Mesothelial cell of epicardium (in vitro differentiated cells): ENCODE measurements at regions not wholly inside any gene's neighbourhood (a gene's known extent, or its start where the extent isn't known, plus 50 kb on each side); places are given as distances from the start of the nearest gene placed in this dataset.

Experiments
- DNase-seq, 2 experiments: peaks; one replicate each; pipeline ENCODE4 v3.0.0; 2021; ENCODE audit warnings: low spot score in 2 of 2; ENCODE audit not compliant: unreplicated experiment in 2 of 2
- H3K27ac Mint-ChIP-seq: 2 replicates; pipeline ENCODE4 v1.8.0; 2021; ENCODE audit warnings: mixed read lengths
- H3K27me3 Mint-ChIP-seq: 2 replicates; pipeline ENCODE4 v1.8.0; 2021; ENCODE audit warnings: low read depth, mixed read lengths
- H3K36me3 Mint-ChIP-seq: 2 replicates; pipeline ENCODE4 v1.8.0; 2021; ENCODE audit warnings: mixed read lengths
- H3K4me1 Mint-ChIP-seq: 2 replicates; pipeline ENCODE4 v1.8.0; 2021; ENCODE audit warnings: mixed read lengths
- H3K4me3 Mint-ChIP-seq: 2 replicates; pipeline ENCODE4 v1.8.0; 2021; ENCODE audit warnings: mild to moderate bottlenecking, moderate library complexity, mixed read lengths
- H3K9me3 Mint-ChIP-seq: 2 replicates; pipeline ENCODE4 v1.8.0; 2021; ENCODE audit warnings: mixed read lengths
- CTCF ChIP-seq: fragments of 200-600 bp; sonication (generic); IDR thresholded peaks from one replicate; pipeline ENCODE4 v1.5.0; 2021; ENCODE audit warnings: antibody characterized with exemption; ENCODE audit not compliant: unreplicated experiment

GRCh38 chr10:8790390-8790789 is 735.9 kb downstream of the GATA3 start:
- Mint-ChIP-seq H3K27me3 (no peaks in the 10 kb centered on the region), H3K4me3 (no peak overlapping the region), H3K27ac (no peak overlapping the region), H3K9me3 (peaks cover 39% of the 10 kb centered on the region), H3K36me3 (peaks cover 2% of the 10 kb centered on the region), H3K4me1 (no peaks in the 10 kb centered on the region)
- TF ChIP-seq CTCF: no peak
- no peak for DNase-seq

GRCh38 chr10:8794860-8795259 is 740.4 kb downstream of the GATA3 start:
- no peaks in the 10 kb centered on the region for H3K4me1 Mint-ChIP-seq
- peaks cover 5% of the 10 kb centered on the region for H3K9me3 Mint-ChIP-seq
- H3K27ac Mint-ChIP-seq: no peak overlapping the region
- no peaks in the 10 kb centered on the region for H3K36me3 Mint-ChIP-seq
- TF ChIP-seq CTCF: no peak
- no peak for DNase-seq
- no peaks in the 10 kb centered on the region for H3K27me3 Mint-ChIP-seq
- H3K4me3 Mint-ChIP-seq: no peak overlapping the region

- H3K36me3 Mint-ChIP-seq: no peaks in the 10 kb centered on the region
Observed at GRCh38 chr10:8800426-8800825, 745.9 kb downstream of the GATA3 start.

GRCh38 chr10:8803992-8804391 is 749.5 kb downstream of the GATA3 start:
- DNase-seq: no peak
- Mint-ChIP-seq H3K4me3 (no peak overlapping the region), H3K27ac (no peak overlapping the region), H3K9me3 (peaks cover 5% of the 10 kb centered on the region), H3K27me3 (no peaks in the 10 kb centered on the region), H3K36me3 (peaks cover 2% of the 10 kb centered on the region), H3K4me1 (peaks cover 9% of the 10 kb centered on the region)
- no peak for TF ChIP-seq CTCF

More at GRCh38 chr10:8800426-8800825, 745.9 kb downstream of the GATA3 start:
- Mint-ChIP-seq H3K27me3 (no peaks in the 10 kb centered on the region), H3K9me3 (no peaks in the 10 kb centered on the region), H3K4me1 (peaks cover 9% of the 10 kb centered on the region), H3K4me3 (no peak overlapping the region), H3K27ac (peak overlapping the region; percentile 7)
- no peak for DNase-seq
- no peak for TF ChIP-seq CTCF

- TF ChIP-seq CTCF: no peak
- Mint-ChIP-seq H3K4me3 (no peak overlapping the region), H3K36me3 (peaks cover 15% of the 10 kb centered on the region), H3K9me3 (peaks cover 47% of the 10 kb centered on the region), H3K4me1 (peaks cover 2% of the 10 kb centered on the region), H3K27me3 (no peaks in the 10 kb centered on the region), H3K27ac (no peak overlapping the region)
- DNase-seq: no peak
Observed at GRCh38 chr10:8810677-8811076, 756.2 kb downstream of the GATA3 start.

- H3K27me3 Mint-ChIP-seq: no peaks in the 10 kb centered on the region
- H3K27ac Mint-ChIP-seq: no peak overlapping the region
- peaks cover 15% of the 10 kb centered on the region for H3K36me3 Mint-ChIP-seq
- H3K9me3 Mint-ChIP-seq: peaks cover 46% of the 10 kb centered on the region
- no peak for DNase-seq
- no peak overlapping the region for H3K4me3 Mint-ChIP-seq
- no peak for TF ChIP-seq CTCF
- peaks cover 7% of the 10 kb centered on the region for H3K4me1 Mint-ChIP-seq
Observed at GRCh38 chr10:8811201-8811600, 756.7 kb downstream of the GATA3 start.
